WTC11 (cell line): ENCODE measurements at regions not wholly inside any gene's neighbourhood (a gene's known extent, or its start where the extent isn't known, plus 50 kb on each side); places are given as distances from the start of the nearest gene placed in this dataset.

ENCODE experiments used
- CTCF ChIP-seq: fragments of 200-600 bp; IDR thresholded peaks from 2 replicates; pipeline ENCODE4 v1.8.0; 2022; ENCODE audit warnings: antibody characterized with exemption
- FOXJ3 ChIP-seq: sonication (generic); formaldehyde crosslinking; IDR thresholded peaks from 2 replicates; pipeline ENCODE4 v1.9.0; 2021; ENCODE audit warnings: missing genetic modification reagents, mild to moderate bottlenecking, borderline replicate concordance
- KAT7 ChIP-seq: sonication (generic); formaldehyde crosslinking; IDR thresholded peaks from 2 replicates; pipeline ENCODE4 v1.8.1; 2023; ENCODE audit warnings: missing genetic modification reagents, mild to moderate bottlenecking, borderline replicate concordance
- PREB ChIP-seq: sonication (generic); formaldehyde crosslinking; IDR thresholded peaks from 2 replicates; pipeline ENCODE4 v1.8.1; 2022; ENCODE audit warnings: mild to moderate bottlenecking, missing genetic modification reagents, moderate library complexity, borderline replicate concordance
- SP1 ChIP-seq: sonication (generic); formaldehyde crosslinking; conservative IDR thresholded peaks from 2 replicates; pipeline ENCODE4 v1.8.1; 2022; ENCODE audit warnings: missing genetic modification reagents
- TEAD1 ChIP-seq: sonication (generic); formaldehyde crosslinking; IDR thresholded peaks from 2 replicates; pipeline ENCODE4 v1.8.0; 2022; ENCODE audit warnings: mild to moderate bottlenecking, missing genetic modification reagents
- ZNF317 ChIP-seq: sonication (generic); formaldehyde crosslinking; IDR thresholded peaks from 2 replicates; pipeline ENCODE4 v1.8.1; 2023; ENCODE audit warnings: low read depth, mild to moderate bottlenecking, moderate library complexity, missing genetic modification reagents, borderline replicate concordance
- ZNF416 ChIP-seq: fragments of 250-450 bp; sonication (Bioruptor Pico); IDR thresholded peaks from 2 replicates; pipeline ENCODE4 v1.9.0; 2021; ENCODE audit warnings: mild to moderate bottlenecking, inconsistent platforms
- ZNF532 ChIP-seq: fragments of 250-450 bp; sonication (Bioruptor Pico); IDR thresholded peaks from 2 replicates; pipeline ENCODE4 v1.9.0; 2021; ENCODE audit warnings: mild to moderate bottlenecking, borderline replicate concordance

GRCh38 chr2:2517399-2517798 is 186.3 kb upstream of the MYT1L start:
- no peak for TF ChIP-seq KAT7 (CRISPR knock-in tag)
- TF ChIP-seq PREB (CRISPR knock-in tag) = no peak
- TF ChIP-seq TEAD1 (CRISPR knock-in tag) = no peak
- TF ChIP-seq CTCF = no peak
- no peak for TF ChIP-seq ZNF416 (CRISPR knock-in tag)
- TF ChIP-seq SP1 = no peak
- TF ChIP-seq FOXJ3 = no peak
- TF ChIP-seq ZNF317 (CRISPR knock-in tag) = no peak
- TF ChIP-seq ZNF532 = no peak
